Adrenal gland (tissue), 5 donors: ENCODE measurements at regions not wholly inside any gene's neighbourhood (a gene's known extent, or its start where the extent isn't known, plus 50 kb on each side); places are given as distances from the start of the nearest gene placed in this dataset.

Experiments
- CTCF ChIP-seq, 6 experiments: fragments of 450-650 bp in 4 of 6; fragments of 200-600 bp in 2 of 6; sonication (generic) in 1 of 6; IDR thresholded peaks; 1 replicate in 5 of 6; 2 replicates in 1 of 6; pipeline versions ENCODE4 v1.5.1 to v1.8.0; 2016 to 2021; ENCODE audit warnings: antibody characterized with exemption in 6 of 6, mild to moderate bottlenecking in 2 of 6, moderate library complexity in 1 of 6
- POLR2A ChIP-seq, 2 donors: fragments of 450-650 bp; IDR thresholded peaks; one replicate each; pipeline ENCODE4 v1.6.1; 2017; ENCODE audit warnings: antibody characterized with exemption in 2 of 2, mild to moderate bottlenecking in 2 of 2, moderate library complexity in 1 of 2
- donor health status: DM: no; HTN: no; CAD: no.

GRCh38 chr16:72542102-72542501 lies 370.1 kb upstream of the PMFBP1 start:
- TF ChIP-seq CTCF (IDR thresholded peaks at IDR 0.05) (no peak), POLR2A (IDR thresholded peaks at IDR 0.05) (no peak)
